Nephron progenitor cell (in vitro differentiated cells): ENCODE measurements at regions not wholly inside any gene's neighbourhood (a gene's known extent, or its start where the extent isn't known, plus 50 kb on each side); places are given as distances from the start of the nearest gene placed in this dataset.

Experiments used
- DNase-seq: peaks from one replicate; pipeline ENCODE4 v3.0.0; 2021
- H3K27ac Mint-ChIP-seq: 2 replicates; pipeline ENCODE4 v1.8.0; 2021; ENCODE audit warnings: mild to moderate bottlenecking, moderate library complexity, mixed read lengths
- H3K27me3 Mint-ChIP-seq: 2 replicates; pipeline ENCODE4 v1.8.0; 2021; ENCODE audit warnings: mild to moderate bottlenecking, low read depth, mixed read lengths; ENCODE audit not compliant: poor library complexity
- H3K36me3 Mint-ChIP-seq: 2 replicates; pipeline ENCODE4 v1.8.0; 2021; ENCODE audit warnings: low read depth, mixed read lengths
- H3K4me1 Mint-ChIP-seq: 2 replicates; pipeline ENCODE4 v1.8.0; 2021; ENCODE audit warnings: mixed read lengths
- H3K4me3 Mint-ChIP-seq: 2 replicates; pipeline ENCODE4 v1.8.0; 2021; ENCODE audit warnings: mild to moderate bottlenecking, moderate library complexity, mixed read lengths
- H3K9me3 Mint-ChIP-seq: 2 replicates; pipeline ENCODE4 v1.8.0; 2021; ENCODE audit warnings: mild to moderate bottlenecking, moderate library complexity, mixed read lengths
- CTCF ChIP-seq: fragments of 200-600 bp; sonication (generic); IDR thresholded peaks from 2 replicates; pipeline ENCODE4 v1.5.0; 2021; ENCODE audit warnings: antibody characterized with exemption

DNA sequence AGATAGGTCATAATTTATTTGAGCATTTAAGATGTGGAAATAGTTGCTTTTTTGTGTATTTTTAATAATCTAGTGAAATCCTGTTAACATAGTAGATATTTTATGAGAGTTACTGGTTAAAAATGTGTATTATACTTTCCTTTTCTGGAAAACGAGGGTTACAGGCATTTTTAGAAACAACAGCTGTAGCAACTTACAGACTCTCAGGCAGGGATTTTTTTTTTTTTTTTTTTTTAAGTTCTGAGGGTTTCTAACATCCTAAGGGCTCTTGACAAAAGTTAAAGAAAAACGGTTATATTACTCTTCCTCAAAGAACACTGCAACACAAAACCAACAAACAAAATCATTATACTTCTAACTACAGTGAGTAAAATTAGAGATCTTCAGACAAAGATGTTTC, 205.9 kb downstream of the ACKR3 start:
- DNase-seq = no peak
- H3K36me3 Mint-ChIP-seq = no peaks in the 10 kb centered on the region
- TF ChIP-seq CTCF = no peak

GRCh38 chr2:236776206-236776605, 206.6 kb downstream of the ACKR3 start:
- DNase-seq = no peak
- H3K9me3 Mint-ChIP-seq = peaks cover 4% of the 10 kb centered on the region
- H3K4me3 Mint-ChIP-seq = no peak overlapping the region
- peaks cover 23% of the 10 kb centered on the region for H3K27me3 Mint-ChIP-seq
- no peak overlapping the region for H3K27ac Mint-ChIP-seq
- no peak for TF ChIP-seq CTCF
- no peaks in the 10 kb centered on the region for H3K36me3 Mint-ChIP-seq
- H3K4me1 Mint-ChIP-seq = peaks cover 44% of the 10 kb centered on the region

More for the DNA sequence above, 205.9 kb downstream of the ACKR3 start:
- H3K27me3 Mint-ChIP-seq = peaks cover 27% of the 10 kb centered on the region
- peaks cover 43% of the 10 kb centered on the region for H3K4me1 Mint-ChIP-seq
- H3K9me3 Mint-ChIP-seq = peaks cover 4% of the 10 kb centered on the region
- H3K4me3 Mint-ChIP-seq = no peak overlapping the region
- H3K27ac Mint-ChIP-seq = no peak overlapping the region

DNA sequence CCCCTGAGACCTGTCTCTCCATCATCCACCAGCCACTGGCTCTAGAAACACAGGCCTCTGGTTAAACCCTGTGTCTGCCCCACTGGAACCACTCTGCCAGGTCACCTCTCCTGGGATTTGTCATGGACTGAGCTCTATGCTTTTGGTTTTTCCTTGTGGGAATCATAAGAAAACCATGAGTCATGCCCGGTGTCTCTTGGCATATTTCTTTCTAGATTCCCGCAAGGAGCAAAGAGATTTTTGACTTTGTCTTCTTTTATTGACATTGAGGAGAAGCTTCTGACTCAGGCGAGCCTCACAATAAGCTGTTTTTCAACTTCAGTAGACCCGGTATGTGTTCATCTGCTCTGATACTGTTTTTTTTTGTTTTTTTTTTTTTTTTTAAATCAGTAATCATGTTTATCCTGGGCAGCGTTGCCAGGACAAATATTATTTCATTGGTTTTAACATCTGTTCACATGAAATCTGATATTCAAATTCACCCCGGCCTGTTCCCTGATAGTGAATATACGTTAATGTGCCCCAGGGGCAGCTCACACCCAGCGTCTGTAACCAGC, 207.1 kb downstream of the ACKR3 start:
- H3K27me3 Mint-ChIP-seq = peaks cover 26% of the 10 kb centered on the region
- no peak overlapping the region for H3K4me3 Mint-ChIP-seq
- H3K27ac Mint-ChIP-seq = no peak overlapping the region
- H3K36me3 Mint-ChIP-seq = no peaks in the 10 kb centered on the region
- no peak for DNase-seq
- H3K9me3 Mint-ChIP-seq = peaks cover 4% of the 10 kb centered on the region
- TF ChIP-seq CTCF = no peak
- peaks cover 49% of the 10 kb centered on the region for H3K4me1 Mint-ChIP-seq

GRCh38 chr2:236777408-236777807, 207.8 kb downstream of the ACKR3 start:
- no peak for TF ChIP-seq CTCF
- Mint-ChIP-seq H3K4me1 (peaks cover 50% of the 10 kb centered on the region), H3K4me3 (no peak overlapping the region), H3K27me3 (peaks cover 28% of the 10 kb centered on the region), H3K27ac (no peak overlapping the region), H3K9me3 (peaks cover 4% of the 10 kb centered on the region), H3K36me3 (no peaks in the 10 kb centered on the region)
- no peak for DNase-seq

DNA sequence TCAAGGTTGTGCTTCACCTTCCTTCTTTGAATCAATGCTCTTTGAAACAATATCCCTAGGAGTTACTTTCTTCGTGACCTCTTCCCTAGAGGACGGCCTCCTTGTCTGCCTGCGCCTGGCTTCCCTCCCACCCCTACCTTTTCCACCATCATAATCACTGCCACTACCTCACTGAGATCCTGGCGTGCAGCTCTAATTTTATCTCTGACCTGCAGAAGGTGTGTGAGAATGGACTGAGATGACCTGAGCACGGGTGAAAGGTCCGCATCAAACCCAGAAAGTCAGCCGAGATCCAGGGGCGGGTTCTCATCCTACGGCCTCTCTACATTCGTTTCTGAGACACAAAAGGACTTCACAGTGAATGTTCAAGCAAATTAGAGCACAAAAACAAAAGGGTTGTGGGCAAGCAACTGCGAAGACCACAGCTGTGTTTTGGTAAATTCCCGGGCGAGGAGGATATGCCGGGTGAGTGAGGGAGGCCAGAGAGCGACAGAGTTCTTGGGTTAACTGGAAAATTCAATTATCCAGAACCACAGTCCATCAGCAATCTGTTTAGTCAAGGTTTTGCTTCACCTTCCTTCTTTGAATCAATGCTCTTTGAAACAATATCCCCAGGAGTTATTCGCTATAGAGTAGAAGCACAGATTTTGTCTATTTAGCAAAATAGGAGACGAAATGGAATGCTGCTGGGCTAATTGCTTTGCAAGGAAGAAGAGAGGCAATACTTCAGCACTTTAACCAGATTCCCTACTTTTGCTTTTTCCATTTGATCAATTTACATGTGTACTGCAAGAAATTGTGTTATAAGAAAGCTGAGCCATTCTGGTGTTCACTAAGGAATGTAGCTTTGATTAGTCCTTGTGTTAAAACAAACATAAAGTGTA, 212.6 kb downstream of the ACKR3 start:
- peaks cover 25% of the 10 kb centered on the region for H3K9me3 Mint-ChIP-seq
- peak overlapping the region; percentile 68 for H3K4me3 Mint-ChIP-seq
- peaks cover 43% of the 10 kb centered on the region for H3K4me1 Mint-ChIP-seq
- H3K27me3 Mint-ChIP-seq = peaks cover 14% of the 10 kb centered on the region
- peaks cover 5% of the 10 kb centered on the region for H3K36me3 Mint-ChIP-seq
- no peak for TF ChIP-seq CTCF
- DNase-seq = no peak
- peak overlapping the region; percentile 81 for H3K27ac Mint-ChIP-seq
